GM23248 (cell line): ENCODE measurements at regions not wholly inside any gene's neighbourhood (a gene's known extent, or its start where the extent isn't known, plus 50 kb on each side); places are given as distances from the start of the nearest gene placed in this dataset.
"Not testable (repeated sequence)": the region's sequence is repeated elsewhere in the genome, so short reads cannot be mapped to it uniquely, and the experiment has no call there.

Experiments used
- DNase-seq: peaks from one replicate; pipeline ENCODE4 v3.0.0-alpha.2; 2015
- H2AFZ ChIP-seq: fragments of 200-600 bp; sonication (generic); 2 replicates; pipeline ENCODE4 v1.6.1; 2016; ENCODE audit warnings: antibody characterized with exemption
- H3F3A ChIP-seq: fragments of 200-600 bp; sonication (generic); 2 replicates; pipeline ENCODE4 v1.6.1; 2016; ENCODE audit warnings: mild to moderate bottlenecking, antibody characterized with exemption, mixed run types; ENCODE audit not compliant: insufficient read depth
- H3K27ac ChIP-seq: fragments of 200-600 bp; sonication (generic); 2 replicates; pipeline ENCODE4 v1.5.1; 2016; ENCODE audit warnings: mild to moderate bottlenecking
- H3K27me3 ChIP-seq: fragments of 200-600 bp; sonication (generic); replicated peaks from 2 replicates; pipeline ENCODE4 v1.6.1; 2016; ENCODE audit warnings: mild to moderate bottlenecking; ENCODE audit not compliant: insufficient read depth
- H3K36me3 ChIP-seq: fragments of 200-600 bp; sonication (generic); 2 replicates; pipeline ENCODE4 v1.6.1; 2016; ENCODE audit warnings: low read depth, mild to moderate bottlenecking
- H3K4me1 ChIP-seq: fragments of 200-600 bp; sonication (generic); 2 replicates; pipeline ENCODE4 v1.6.1; 2016; ENCODE audit warnings: mild to moderate bottlenecking; ENCODE audit not compliant: insufficient read depth
- H3K4me2 ChIP-seq: fragments of 200-600 bp; sonication (generic); one replicate; pipeline ENCODE4 v1.6.1; 2016; ENCODE audit warnings: mild to moderate bottlenecking; ENCODE audit not compliant: unreplicated experiment
- H3K4me3 ChIP-seq: fragments of 200-600 bp; sonication (generic); 2 replicates; pipeline ENCODE4 v1.5.1; 2016; ENCODE audit warnings: mild to moderate bottlenecking
- H3K79me2 ChIP-seq: fragments of 200-600 bp; sonication (generic); 2 replicates; pipeline ENCODE4 v1.6.1; 2016; ENCODE audit warnings: mild to moderate bottlenecking; ENCODE audit not compliant: insufficient read depth
- H3K9ac ChIP-seq: fragments of 200-600 bp; sonication (generic); 2 replicates; pipeline ENCODE4 v1.6.1; 2016; ENCODE audit warnings: mild to moderate bottlenecking
- H3K9me2 ChIP-seq: fragments of 200-600 bp; sonication (generic); 2 replicates; pipeline ENCODE4 v1.6.1; 2016; ENCODE audit warnings: mixed run types, mild to moderate bottlenecking, moderate library complexity; ENCODE audit not compliant: insufficient read depth
- H3K9me3 ChIP-seq: fragments of 200-600 bp; sonication (generic); one replicate; pipeline ENCODE4 v1.6.1; 2017; ENCODE audit warnings: low read depth
- H4K20me1 ChIP-seq: fragments of 200-600 bp; sonication (generic); 2 replicates; pipeline ENCODE4 v1.6.0; 2016; ENCODE audit not compliant: insufficient read depth
- EZH2 ChIP-seq: fragments of 200-600 bp; sonication (generic); IDR thresholded peaks from 2 replicates; pipeline ENCODE4 v1.6.1; 2018; ENCODE audit warnings: antibody characterized with exemption, mild to moderate bottlenecking; ENCODE audit not compliant: insufficient read depth, poor library complexity, severe bottlenecking
- EZH2phosphoT487 ChIP-seq: fragments of 200-600 bp; sonication (generic); IDR thresholded peaks from 2 replicates; pipeline ENCODE4 v1.6.1; 2018; ENCODE audit warnings: antibody characterized with exemption, moderate library complexity, mild to moderate bottlenecking, low read depth; ENCODE audit not compliant: insufficient read depth
- WGBS, 2 experiments: methylation state at CpG; one replicate each; pipeline ENCODE4 v1.1.6; 2015 to 2017; ENCODE audit warnings: low lambda C conversion rate in 2 of 2, low coverage in 1 of 2; ENCODE audit errors: missing lambda C conversion rate in 2 of 2; 5-methylcytosine and 5-hydroxymethylcytosine counted together
- in situ Hi-C: fragments of 300-500 bp; cut with MboI; formaldehyde crosslinking; loops from 2 replicates; pipeline ENCODE4 v1.15.0; 2020

DNA sequence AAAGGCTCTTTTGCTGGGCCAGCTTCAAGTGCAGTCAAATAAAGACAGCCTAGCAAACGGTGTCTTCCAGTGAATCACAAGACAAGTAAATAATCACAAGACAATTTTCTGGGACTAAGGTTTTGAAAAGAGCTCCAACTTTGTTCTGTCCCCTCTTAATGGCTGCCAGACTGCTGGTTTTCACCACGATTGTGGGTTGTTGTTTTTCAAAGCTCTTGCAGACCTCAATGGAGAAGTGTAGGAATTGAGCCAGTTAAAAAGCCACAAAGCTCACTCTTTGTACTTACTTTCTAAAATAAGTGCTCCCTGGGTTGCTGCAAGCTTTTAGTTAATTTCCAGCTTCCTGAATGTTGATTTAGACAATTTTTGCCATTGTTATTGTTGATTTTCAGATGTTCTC, 405.8 kb upstream of the HTR2C start:
- WGBS, 2 experiments = 0% methylated on average over 1 to 2 of the region's 2 CpGs
- TF ChIP-seq EZH2 (no peak), EZH2phosphoT487 (no peak)
- H3K9me2 ChIP-seq = no peaks in the 10 kb centered on the region
- no peak overlapping the region for H3K9ac ChIP-seq
- H3K27ac ChIP-seq = no peak overlapping the region
- H4K20me1 ChIP-seq = no peaks in the 10 kb centered on the region
- H3K9me3 ChIP-seq = no peaks in the 10 kb centered on the region
- in situ Hi-C loops = no loop called here
- H2AFZ ChIP-seq = no peak overlapping the region
- no peak overlapping the region for H3K4me3 ChIP-seq
- H3K27me3 ChIP-seq = no peaks in the 10 kb centered on the region
- no peaks in the 10 kb centered on the region for H3F3A ChIP-seq
- no peak for DNase-seq
- no peaks in the 10 kb centered on the region for H3K4me1 ChIP-seq
- no peaks in the 10 kb centered on the region for H3K36me3 ChIP-seq
- H3K4me2 ChIP-seq = no peak overlapping the region
- H3K79me2 ChIP-seq = no peaks in the 10 kb centered on the region

DNA sequence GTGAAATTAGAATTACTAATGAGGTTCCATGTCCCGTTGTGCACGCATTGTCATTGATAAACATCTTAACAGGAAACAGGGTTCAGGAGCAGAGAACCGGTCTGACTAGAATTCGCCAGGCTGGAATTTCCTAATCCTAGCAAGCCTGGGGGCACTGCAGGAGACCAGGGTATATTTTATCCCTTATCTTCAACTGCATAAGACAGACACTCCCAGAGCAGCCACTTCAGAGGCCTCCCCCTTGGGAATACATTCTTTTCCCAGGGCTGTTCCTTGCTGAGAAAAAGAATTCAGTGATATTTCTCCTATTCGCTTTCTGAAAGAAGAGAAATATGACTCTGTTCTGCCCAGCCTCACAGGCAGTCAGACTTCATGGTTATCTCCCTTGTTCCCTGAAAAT, 416.6 kb upstream of the HTR2C start:
- H3K79me2 ChIP-seq, H3K4me3 ChIP-seq, in situ Hi-C loops, H3F3A ChIP-seq, H4K20me1 ChIP-seq, H3K9me3 ChIP-seq, H3K27me3 ChIP-seq, H3K9me2 ChIP-seq, H3K4me1 ChIP-seq, H3K4me2 ChIP-seq, DNase-seq, H3K9ac ChIP-seq, H2AFZ ChIP-seq, H3K27ac ChIP-seq, H3K36me3 ChIP-seq: not testable (repeated sequence)
- WGBS, 2 experiments = 62 to 71% methylated on average over 4 to 5 of the region's 5 CpGs

DNA sequence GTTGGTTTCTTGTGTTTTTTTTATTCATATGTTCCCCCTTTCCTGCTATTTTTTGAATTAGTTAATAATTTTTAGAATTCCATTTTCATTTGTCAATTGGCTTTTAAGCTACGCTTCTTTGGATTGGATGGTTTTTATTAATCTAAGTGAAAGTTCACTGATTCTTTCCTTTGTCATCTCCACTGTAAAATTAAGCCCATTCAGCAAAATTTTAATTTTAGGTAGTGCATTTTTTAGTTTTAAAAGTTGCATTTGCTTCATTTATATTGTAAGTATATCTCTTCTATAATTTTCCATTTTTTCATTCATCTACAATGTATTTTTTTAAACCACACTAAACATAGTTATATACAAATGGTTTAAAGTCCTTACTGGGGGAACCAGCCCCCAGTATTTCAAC, 417.3 kb upstream of the HTR2C start:
- Histone ChIP-seq H3K4me1 (no peaks in the 10 kb centered on the region), H3F3A (no peaks in the 10 kb centered on the region), H4K20me1 (no peaks in the 10 kb centered on the region), H3K36me3 (no peaks in the 10 kb centered on the region), H3K9ac (no peak overlapping the region), H3K9me3 (no peaks in the 10 kb centered on the region), H3K27me3 (no peaks in the 10 kb centered on the region), H3K4me2 (no peak overlapping the region), H2AFZ (no peak overlapping the region), H3K79me2 (no peaks in the 10 kb centered on the region), H3K27ac (no peak overlapping the region), H3K4me3 (no peak overlapping the region), H3K9me2 (no peaks in the 10 kb centered on the region)
- 37 to 83% methylated on average over 1 of the region's 1 CpG for WGBS, 2 experiments
- TF ChIP-seq EZH2phosphoT487 = no peak
- TF ChIP-seq EZH2 = no peak
- no peak for DNase-seq
- in situ Hi-C loops = no loop called here

DNA sequence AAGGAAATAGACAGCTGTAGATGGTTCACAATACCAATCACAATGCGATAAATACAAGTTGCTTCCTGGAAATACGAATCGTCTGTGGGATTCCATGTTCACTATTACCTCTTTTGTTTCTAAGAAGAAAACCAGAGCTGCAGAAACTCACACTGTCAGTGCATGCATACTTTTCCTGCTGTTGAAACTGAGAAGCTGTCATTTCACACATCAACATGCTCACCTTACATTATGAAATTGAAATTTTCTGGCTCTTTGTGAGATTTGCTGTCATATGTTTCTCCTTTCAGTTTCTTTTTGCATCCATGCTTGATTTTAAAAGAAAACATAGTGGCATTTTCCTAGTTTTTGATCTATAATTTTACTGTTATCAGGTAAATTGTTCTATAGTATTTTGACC, 418.3 kb upstream of the HTR2C start:
- H3F3A ChIP-seq = no peaks in the 10 kb centered on the region
- H3K9me3 ChIP-seq = no peaks in the 10 kb centered on the region
- no peak overlapping the region for H3K4me2 ChIP-seq
- H3K79me2 ChIP-seq = no peaks in the 10 kb centered on the region
- H4K20me1 ChIP-seq = no peaks in the 10 kb centered on the region
- no peaks in the 10 kb centered on the region for H3K27me3 ChIP-seq
- in situ Hi-C loops = no loop called here
- no peak overlapping the region for H2AFZ ChIP-seq
- no peaks in the 10 kb centered on the region for H3K4me1 ChIP-seq
- no peak overlapping the region for H3K9ac ChIP-seq
- H3K27ac ChIP-seq = no peak overlapping the region
- no peak overlapping the region for H3K4me3 ChIP-seq
- no peaks in the 10 kb centered on the region for H3K36me3 ChIP-seq
- H3K9me2 ChIP-seq = no peaks in the 10 kb centered on the region
- no peak for TF ChIP-seq EZH2
- no peak for TF ChIP-seq EZH2phosphoT487
- 78 to 90% methylated on average over 3 of the region's 3 CpGs for WGBS, 2 experiments
- DNase-seq = no peak

DNA sequence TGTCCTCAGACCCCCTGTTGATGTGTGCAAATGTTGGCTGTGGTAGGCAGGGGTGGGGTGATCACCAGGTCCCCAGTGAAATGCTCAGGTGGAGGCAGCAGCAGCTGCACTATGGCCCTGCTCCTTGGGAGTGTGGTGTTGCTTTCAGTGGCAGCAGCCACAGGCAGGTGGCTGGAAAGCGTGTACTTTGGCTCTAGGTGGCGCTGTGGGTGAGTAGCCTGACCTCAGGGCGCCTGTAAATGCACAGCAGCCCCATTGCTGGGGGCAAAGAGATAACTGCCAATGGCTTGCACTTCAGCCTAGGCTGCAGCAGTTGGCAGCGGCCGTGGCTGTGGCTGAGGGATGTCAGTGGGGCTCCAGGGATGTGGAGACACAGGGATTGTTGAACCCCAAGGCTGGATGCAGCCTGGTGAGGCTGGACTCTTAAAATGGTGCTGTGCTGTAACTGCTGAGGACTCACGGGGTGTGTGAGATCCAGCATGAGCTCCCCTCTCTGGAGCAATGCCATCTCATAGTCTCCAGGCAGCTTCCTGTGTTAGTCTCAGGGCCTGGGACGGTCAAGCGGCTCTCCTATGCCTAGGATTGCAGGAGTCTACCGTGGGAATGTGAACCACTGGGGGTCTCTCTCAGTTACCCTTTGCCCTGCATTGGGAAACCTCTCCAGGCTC, 421.7 kb upstream of the HTR2C start:
- no peak for DNase-seq
- Histone ChIP-seq H2AFZ (no peak overlapping the region), H3K27me3 (no peaks in the 10 kb centered on the region), H3K4me3 (no peak overlapping the region), H3F3A (no peaks in the 10 kb centered on the region), H3K79me2 (no peaks in the 10 kb centered on the region), H3K36me3 (no peaks in the 10 kb centered on the region), H3K4me1 (no peaks in the 10 kb centered on the region), H4K20me1 (no peaks in the 10 kb centered on the region), H3K4me2 (no peak overlapping the region), H3K9me3 (no peaks in the 10 kb centered on the region), H3K9ac (no peak overlapping the region), H3K9me2 (no peaks in the 10 kb centered on the region), H3K27ac (no peak overlapping the region)
- 0 to 43% methylated on average over 1 to 5 of the region's 9 CpGs for WGBS, 2 experiments
- TF ChIP-seq EZH2 (no peak), EZH2phosphoT487 (no peak)
- in situ Hi-C loops = no loop called here
